AG09319 (cell line): ENCODE measurements at regions not wholly inside any gene's neighbourhood (a gene's known extent, or its start where the extent isn't known, plus 50 kb on each side); places are given as distances from the start of the nearest gene placed in this dataset.
A peak's percentile ranks its signal among the peaks of the same experiment; 100 is the strongest.

ENCODE experiments used
- DNase-seq: peaks from one replicate; pipeline ENCODE4 v3.0.0-alpha.2; 2010; ENCODE audit warnings: low read depth; ENCODE audit errors: extremely low read depth
- CTCF ChIP-seq: IDR thresholded peaks from 2 replicates; pipeline ENCODE4 v1.5.1; 2011; ENCODE audit warnings: low read depth, mild to moderate bottlenecking, inconsistent platforms, low read length, moderate library complexity

GRCh38 chr6:56714273-56714672 is 71.6 kb upstream of the DST start:
- no peak for TF ChIP-seq CTCF

GRCh38 chr6:56713254-56713672 is 70.6 kb upstream of the DST start:
- TF ChIP-seq CTCF = no peak
- no peak for DNase-seq

More at GRCh38 chr6:56714273-56714672, 71.6 kb upstream of the DST start:
- no peak for DNase-seq

- TF ChIP-seq CTCF = no peak
- no peak for DNase-seq
Measured at GRCh38 chr6:56710967-56711366, 68.3 kb upstream of the DST start.

- no peak for DNase-seq
- TF ChIP-seq CTCF = no peak
Measured at GRCh38 chr6:56709650-56710049, 67.0 kb upstream of the DST start.

GRCh38 chr6:56708810-56709597 is 66.3 kb upstream of the DST start:
- TF ChIP-seq CTCF = peak; percentile 46
- no peak for DNase-seq

GRCh38 chr6:56706981-56707726 is 64.5 kb upstream of the DST start:
- DNase-seq = no peak
- TF ChIP-seq CTCF = no peak

- no peak for DNase-seq
- peak; percentile 48 for TF ChIP-seq CTCF
Measured at GRCh38 chr6:56699066-56699654, 56.5 kb upstream of the DST start.
